Peyer's patch (tissue), 4 donors: ENCODE measurements at regions not wholly inside any gene's neighbourhood (a gene's known extent, or its start where the extent isn't known, plus 50 kb on each side); places are given as distances from the start of the nearest gene placed in this dataset.

ENCODE experiments used
- DNase-seq, 3 donors: peaks; one replicate each; pipeline ENCODE4 v3.0.0-alpha.2; 2017 to 2019
- H3K27ac ChIP-seq, 4 donors: fragments of 200-600 bp; sonication (generic); one replicate each; pipeline ENCODE4 v1.5.1; 2016 to 2019
- H3K27me3 ChIP-seq, 2 donors: fragments of 200-600 bp; sonication (generic); one replicate each; pipeline ENCODE4 v1.5.1; 2019
- H3K36me3 ChIP-seq, 3 donors: fragments of 200-600 bp; sonication (generic); one replicate each; pipeline ENCODE4 v1.5.1; 2016 to 2019
- H3K4me1 ChIP-seq, 4 donors: fragments of 200-600 bp; sonication (generic); one replicate each; pipeline ENCODE4 v1.5.1; 2016 to 2019
- H3K4me3 ChIP-seq, 4 donors: fragments of 200-600 bp; sonication (generic); 1 replicate in 3 of 4; 2 replicates in 1 of 4; pipeline ENCODE4 v1.5.1; 2016 to 2019; ENCODE audit warnings: mild to moderate bottlenecking in 1 of 4
- H3K9me3 ChIP-seq, 4 donors: fragments of 200-600 bp; sonication (generic); one replicate each; pipeline ENCODE4 v1.5.1; 2016 to 2019; ENCODE audit warnings: mild to moderate bottlenecking in 1 of 4
- CTCF ChIP-seq, 6 experiments: fragments of 450-650 bp in 4 of 6; fragments of 200-600 bp in 2 of 6; sonication (generic) in 1 of 6; IDR thresholded peaks; one replicate each; pipeline ENCODE4 v1.5.1; 2017 to 2019; ENCODE audit warnings: antibody characterized with exemption in 6 of 6, mild to moderate bottlenecking in 3 of 6, moderate library complexity in 1 of 6
- POLR2A ChIP-seq, 2 donors: fragments of 450-650 bp; IDR thresholded peaks; one replicate each; pipeline ENCODE4 v1.5.1; 2017; ENCODE audit warnings: antibody characterized with exemption in 2 of 2, mild to moderate bottlenecking in 2 of 2, moderate library complexity in 2 of 2

GRCh38 chr11:91406009-91406408, 818.6 kb upstream of the FAT3 start:
- TF ChIP-seq POLR2A (IDR thresholded peaks at IDR 0.05) (no peak), CTCF (IDR thresholded peaks at IDR 0.05) (no peak)
- no peaks in the 10 kb centered on the region for H3K27me3 ChIP-seq
- H3K9me3 ChIP-seq = no peaks in the 10 kb centered on the region
- no peaks in the 10 kb centered on the region for H3K4me1 ChIP-seq
- H3K4me3 ChIP-seq = no peak overlapping the region
- H3K27ac ChIP-seq = no peak overlapping the region
- H3K36me3 ChIP-seq = no peaks in the 10 kb centered on the region
- peak in 1 of 3 donors; percentile 37 for DNase-seq

- Histone ChIP-seq H3K4me3 (no peak overlapping the region), H3K27ac (no peak overlapping the region), H3K4me1 (no peaks in the 10 kb centered on the region), H3K36me3 (no peaks in the 10 kb centered on the region), H3K9me3 (no peaks in the 10 kb centered on the region), H3K27me3 (no peaks in the 10 kb centered on the region)
- DNase-seq = no peak
- no peak for TF ChIP-seq POLR2A (IDR thresholded peaks at IDR 0.05)
- no peak for TF ChIP-seq CTCF (IDR thresholded peaks at IDR 0.05)
These were observed 820.3 kb upstream of the FAT3 start for GRCh38 chr11:91404344-91404743.

GRCh38 chr11:91397134-91397468, 827.5 kb upstream of the FAT3 start:
- TF ChIP-seq CTCF (IDR thresholded peaks at IDR 0.05) = no peak
- no peak for TF ChIP-seq POLR2A (IDR thresholded peaks at IDR 0.05)
- H3K27ac ChIP-seq = no peak overlapping the region

GRCh38 chr11:91396236-91397133, 828.1 kb upstream of the FAT3 start:
- H3K4me3 ChIP-seq = no peak overlapping the region
- DNase-seq = no peak
- H3K27ac ChIP-seq = no peak overlapping the region
- TF ChIP-seq CTCF (IDR thresholded peaks at IDR 0.05) = no peak
- H3K9me3 ChIP-seq = no peaks in the 10 kb centered on the region
- no peaks in the 10 kb centered on the region for H3K4me1 ChIP-seq
- H3K36me3 ChIP-seq = no peaks in the 10 kb centered on the region
- H3K27me3 ChIP-seq = no peaks in the 10 kb centered on the region

More at GRCh38 chr11:91397134-91397468, 827.5 kb upstream of the FAT3 start:
- Histone ChIP-seq H3K4me1 (no peaks in the 10 kb centered on the region), H3K27me3 (no peaks in the 10 kb centered on the region), H3K4me3 (no peak overlapping the region), H3K9me3 (no peaks in the 10 kb centered on the region), H3K36me3 (no peaks in the 10 kb centered on the region)
- no peak for DNase-seq

- DNase-seq = no peak
- no peaks in the 10 kb centered on the region for H3K27me3 ChIP-seq
- no peaks in the 10 kb centered on the region for H3K9me3 ChIP-seq
- H3K36me3 ChIP-seq = no peaks in the 10 kb centered on the region
- no peak overlapping the region for H3K4me3 ChIP-seq
- H3K27ac ChIP-seq = no peak overlapping the region
- no peak for TF ChIP-seq CTCF (IDR thresholded peaks at IDR 0.05)
- TF ChIP-seq POLR2A (IDR thresholded peaks at IDR 0.05) = no peak
- no peaks in the 10 kb centered on the region for H3K4me1 ChIP-seq
These were observed 829.7 kb upstream of the FAT3 start for GRCh38 chr11:91394727-91395414.
